Erythroblast (primary cell): ENCODE measurements at regions not wholly inside any gene's neighbourhood (a gene's known extent, or its start where the extent isn't known, plus 50 kb on each side); places are given as distances from the start of the nearest gene placed in this dataset.

Experiments used
- GATA1 ChIP-seq: IDR thresholded peaks from 2 replicates; pipeline ENCODE4 v1.6.1; 2011; ENCODE audit warnings: low read depth, mild to moderate bottlenecking, control low read depth, low read length, moderate library complexity
- POLR2A ChIP-seq: IDR thresholded peaks from 2 replicates; pipeline ENCODE4 v1.6.1; 2011; ENCODE audit warnings: mild to moderate bottlenecking, low read length

DNA sequence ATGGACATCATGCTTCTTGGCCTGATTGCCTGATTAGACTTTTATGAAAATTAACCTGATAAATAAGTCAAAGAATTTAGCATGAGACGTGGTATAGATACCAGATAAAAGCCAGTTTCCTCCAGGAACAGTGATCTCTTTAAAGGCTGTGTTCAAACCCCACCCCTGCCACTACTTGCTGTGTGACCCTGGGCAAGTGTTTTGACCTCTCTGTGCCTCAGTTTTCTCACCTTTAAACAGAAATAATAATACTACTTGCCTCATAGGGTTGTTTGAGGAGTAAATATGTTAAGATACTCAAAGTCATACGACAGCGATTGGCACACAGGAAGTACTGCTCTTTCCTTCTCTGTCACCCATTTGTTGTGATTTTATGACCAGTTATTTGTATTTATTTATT, 115.5 kb downstream of the MAF start:
- TF ChIP-seq POLR2A: no peak
- TF ChIP-seq GATA1: no peak
